Smooth muscle cell (in vitro differentiated cells): ENCODE measurements at regions not wholly inside any gene's neighbourhood (a gene's known extent, or its start where the extent isn't known, plus 50 kb on each side); places are given as distances from the start of the nearest gene placed in this dataset.

Source experiments
- DNase-seq: peaks from one replicate; lab custom pipeline; 2025; ENCODE audit not compliant: unreplicated experiment; lab: John Stamatoyannopoulos, UW
- H2AFZ ChIP-seq: fragments of 200-600 bp; sonication (generic); 2 replicates; pipeline ENCODE4 v1.6.0; 2016; ENCODE audit warnings: antibody characterized with exemption, low read depth, mild to moderate bottlenecking
- H3F3A ChIP-seq: fragments of 200-600 bp; sonication (generic); 2 replicates; pipeline ENCODE4 v1.6.0; 2017; ENCODE audit warnings: antibody characterized with exemption, low read depth
- H3K27ac ChIP-seq: fragments of 200-600 bp; sonication (generic); 2 replicates; pipeline ENCODE4 v1.5.1; 2016; ENCODE audit warnings: low read depth, mild to moderate bottlenecking
- H3K27me3 ChIP-seq: fragments of 200-600 bp; sonication (generic); 2 replicates; pipeline ENCODE4 v1.6.1; 2016; ENCODE audit warnings: low read depth, mild to moderate bottlenecking
- H3K36me3 ChIP-seq: fragments of 200-600 bp; sonication (generic); 2 replicates; pipeline ENCODE4 v1.5.1; 2016; ENCODE audit warnings: low read depth
- H3K4me1 ChIP-seq: fragments of 200-600 bp; sonication (generic); 2 replicates; pipeline ENCODE4 v1.5.1; 2016; ENCODE audit warnings: low read depth
- H3K4me2 ChIP-seq: fragments of 200-600 bp; sonication (generic); 2 replicates; pipeline ENCODE4 v1.6.0; 2016; ENCODE audit warnings: mild to moderate bottlenecking
- H3K4me3 ChIP-seq: fragments of 200-600 bp; sonication (generic); 2 replicates; pipeline ENCODE4 v1.5.1; 2016; ENCODE audit warnings: mild to moderate bottlenecking
- H3K79me2 ChIP-seq: fragments of 200-600 bp; sonication (generic); 2 replicates; pipeline ENCODE4 v1.6.0; 2016; ENCODE audit warnings: low read depth, mild to moderate bottlenecking
- H3K9ac ChIP-seq: fragments of 200-600 bp; sonication (generic); 2 replicates; pipeline ENCODE4 v1.6.0; 2016; ENCODE audit warnings: low read depth
- H3K9me3 ChIP-seq: fragments of 200-600 bp; sonication (generic); replicated peaks from 2 replicates; pipeline ENCODE4 v1.5.1; 2016; ENCODE audit warnings: low read depth
- H4K20me1 ChIP-seq: fragments of 200-600 bp; sonication (generic); 2 replicates; pipeline ENCODE4 v1.6.0; 2016; ENCODE audit warnings: low read depth
- WGBS: methylation state at CpG from one replicate; pipeline ENCODE4 v1.1.7; 2016; ENCODE audit warnings: low lambda C conversion rate; 5-methylcytosine and 5-hydroxymethylcytosine counted together
- TF ChIP-seq, protein P1 (sequence below): fragments of 200-600 bp; sonication (generic); IDR thresholded peaks from 2 replicates; pipeline ENCODE4 v1.5.1; 2017; ENCODE audit warnings: borderline replicate concordance, mild to moderate bottlenecking, antibody characterized with exemption; ENCODE audit not compliant: insufficient read depth, poor library complexity, severe bottlenecking

DNA sequence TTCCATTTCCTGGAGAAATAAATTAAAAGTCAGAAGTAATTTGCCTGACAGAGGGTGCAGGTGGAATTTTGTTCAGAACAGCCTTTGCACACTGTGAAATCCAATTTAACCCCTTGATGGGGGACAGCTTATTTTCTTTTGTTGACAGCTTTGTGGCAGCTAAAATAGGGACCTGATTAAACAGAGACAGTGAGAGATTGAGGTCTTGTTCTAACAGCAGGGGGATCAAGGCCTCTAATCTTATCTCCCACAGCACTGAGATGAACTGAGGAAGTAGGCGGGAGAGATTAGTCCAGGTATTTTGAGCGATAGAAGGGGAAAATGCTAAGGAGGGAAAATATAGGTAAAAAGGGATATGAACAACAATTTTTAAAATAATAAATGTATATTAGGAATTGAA lies 1491.4 kb upstream of the GOT2 start:
- no peak overlapping the region for H2AFZ ChIP-seq
- no peaks in the 10 kb centered on the region for H3K27me3 ChIP-seq
- H3K4me3 ChIP-seq: no peak overlapping the region
- TF ChIP-seq, protein P1, sequence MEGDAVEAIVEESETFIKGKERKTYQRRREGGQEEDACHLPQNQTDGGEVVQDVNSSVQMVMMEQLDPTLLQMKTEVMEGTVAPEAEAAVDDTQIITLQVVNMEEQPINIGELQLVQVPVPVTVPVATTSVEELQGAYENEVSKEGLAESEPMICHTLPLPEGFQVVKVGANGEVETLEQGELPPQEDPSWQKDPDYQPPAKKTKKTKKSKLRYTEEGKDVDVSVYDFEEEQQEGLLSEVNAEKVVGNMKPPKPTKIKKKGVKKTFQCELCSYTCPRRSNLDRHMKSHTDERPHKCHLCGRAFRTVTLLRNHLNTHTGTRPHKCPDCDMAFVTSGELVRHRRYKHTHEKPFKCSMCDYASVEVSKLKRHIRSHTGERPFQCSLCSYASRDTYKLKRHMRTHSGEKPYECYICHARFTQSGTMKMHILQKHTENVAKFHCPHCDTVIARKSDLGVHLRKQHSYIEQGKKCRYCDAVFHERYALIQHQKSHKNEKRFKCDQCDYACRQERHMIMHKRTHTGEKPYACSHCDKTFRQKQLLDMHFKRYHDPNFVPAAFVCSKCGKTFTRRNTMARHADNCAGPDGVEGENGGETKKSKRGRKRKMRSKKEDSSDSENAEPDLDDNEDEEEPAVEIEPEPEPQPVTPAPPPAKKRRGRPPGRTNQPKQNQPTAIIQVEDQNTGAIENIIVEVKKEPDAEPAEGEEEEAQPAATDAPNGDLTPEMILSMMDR: no peak
- no peak for DNase-seq
- no peaks in the 10 kb centered on the region for H3K36me3 ChIP-seq
- H3K79me2 ChIP-seq: no peaks in the 10 kb centered on the region
- H4K20me1 ChIP-seq: no peaks in the 10 kb centered on the region
- no peak overlapping the region for H3K27ac ChIP-seq
- WGBS: 50% methylated on average over 2 of the region's 2 CpGs
- H3K4me2 ChIP-seq: no peak overlapping the region
- H3K4me1 ChIP-seq: peaks cover 5% of the 10 kb centered on the region
- no peaks in the 10 kb centered on the region for H3K9me3 ChIP-seq
- no peak overlapping the region for H3K9ac ChIP-seq
- no peaks in the 10 kb centered on the region for H3F3A ChIP-seq

DNA sequence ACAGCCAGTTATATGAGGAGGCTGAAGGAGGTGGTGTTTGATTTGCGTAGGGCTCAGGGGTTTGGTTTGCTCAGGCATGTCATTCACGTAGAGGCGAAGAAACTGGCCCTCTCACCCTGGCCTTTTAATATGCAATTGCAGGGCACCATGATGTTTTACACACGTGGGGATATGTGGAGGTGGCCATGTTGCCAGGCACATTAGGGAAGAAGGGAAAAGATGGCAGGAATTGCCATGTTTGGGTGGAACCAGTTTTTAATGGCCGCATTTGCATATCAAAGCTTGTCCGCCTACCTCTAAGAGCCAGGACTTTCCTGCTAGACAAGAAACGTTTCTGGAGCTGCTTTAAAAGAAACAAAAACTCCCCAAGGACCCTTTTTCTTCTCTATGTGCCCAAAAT lies 1483.7 kb upstream of the GOT2 start:
- no peaks in the 10 kb centered on the region for H3K79me2 ChIP-seq
- no peaks in the 10 kb centered on the region for H3K9me3 ChIP-seq
- H3F3A ChIP-seq: no peaks in the 10 kb centered on the region
- no peak overlapping the region for H3K27ac ChIP-seq
- no peak overlapping the region for H3K9ac ChIP-seq
- H3K4me2 ChIP-seq: no peak overlapping the region
- H4K20me1 ChIP-seq: no peaks in the 10 kb centered on the region
- no peaks in the 10 kb centered on the region for H3K27me3 ChIP-seq
- DNase-seq: no peak
- 73% methylated on average over 7 of the region's 7 CpGs for WGBS
- H3K4me3 ChIP-seq: no peak overlapping the region
- H3K36me3 ChIP-seq: no peaks in the 10 kb centered on the region
- no peak overlapping the region for H2AFZ ChIP-seq
- no peaks in the 10 kb centered on the region for H3K4me1 ChIP-seq
- TF ChIP-seq, protein P1: no peak

DNA sequence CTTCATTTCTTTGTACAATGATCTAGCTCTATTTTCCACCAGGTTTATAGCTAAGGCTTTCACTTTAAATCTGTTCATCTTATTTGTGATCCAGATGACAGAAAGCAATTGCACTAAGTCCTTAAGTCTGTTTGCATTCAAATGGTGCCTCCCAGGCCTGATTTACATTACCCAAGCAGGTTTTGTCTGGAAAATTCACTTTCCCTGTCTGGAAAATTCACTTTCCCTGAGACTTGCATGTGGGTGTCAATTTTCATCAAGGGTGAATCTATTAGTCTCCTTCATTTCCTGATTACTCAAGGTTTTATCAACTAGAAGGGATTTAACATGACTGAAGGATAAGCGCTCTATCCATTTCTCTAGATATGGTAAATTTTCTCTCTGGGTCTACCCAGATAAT lies 1480.2 kb upstream of the GOT2 start:
- no peak overlapping the region for H3K9ac ChIP-seq

DNA sequence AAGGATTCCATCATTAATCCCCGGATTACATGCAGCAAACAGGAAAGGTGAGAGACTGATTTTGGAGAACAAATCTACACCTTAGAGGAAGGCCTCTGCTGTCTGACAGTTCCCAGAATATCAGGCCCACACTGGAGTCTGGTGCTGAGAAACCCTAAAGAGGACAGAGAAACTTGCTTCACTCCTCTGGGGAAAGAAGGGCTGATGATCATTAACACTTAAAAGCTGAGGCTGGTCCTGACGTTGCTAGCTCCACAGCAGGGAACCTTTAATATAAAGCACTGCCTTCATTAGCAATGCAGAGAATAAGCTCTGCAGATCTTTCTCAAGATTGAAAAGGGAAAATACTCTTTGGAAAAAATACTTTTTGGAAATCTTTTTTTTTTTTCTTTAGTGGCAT lies 1472.4 kb upstream of the GOT2 start:
- WGBS: 46% methylated on average over 2 of the region's 2 CpGs

More for the DNA sequence above, 1480.2 kb upstream of the GOT2 start:
- DNase-seq: no peak
- Histone ChIP-seq H3F3A (no peaks in the 10 kb centered on the region), H3K79me2 (no peaks in the 10 kb centered on the region), H3K27ac (no peak overlapping the region), H3K27me3 (no peaks in the 10 kb centered on the region), H3K9me3 (no peaks in the 10 kb centered on the region), H3K36me3 (no peaks in the 10 kb centered on the region), H3K4me1 (no peaks in the 10 kb centered on the region), H4K20me1 (no peaks in the 10 kb centered on the region), H3K4me2 (no peak overlapping the region), H3K4me3 (no peak overlapping the region), H2AFZ (no peak overlapping the region)
- TF ChIP-seq, protein P1: no peak
- 63% methylated on average over 1 of the region's 1 CpG for WGBS

More for the DNA sequence above, 1472.4 kb upstream of the GOT2 start:
- Histone ChIP-seq H3K4me3 (no peak overlapping the region), H3K27me3 (no peaks in the 10 kb centered on the region), H3K9ac (no peak overlapping the region), H3F3A (no peaks in the 10 kb centered on the region), H3K9me3 (no peaks in the 10 kb centered on the region), H3K4me1 (peaks cover 9% of the 10 kb centered on the region), H2AFZ (no peak overlapping the region), H3K4me2 (no peak overlapping the region), H4K20me1 (no peaks in the 10 kb centered on the region), H3K27ac (no peak overlapping the region), H3K36me3 (no peaks in the 10 kb centered on the region), H3K79me2 (no peaks in the 10 kb centered on the region)
- no peak for DNase-seq
- TF ChIP-seq, protein P1: no peak
